ENCODE measurements at regions not wholly inside any gene's neighbourhood (a gene's known extent, or its start where the extent isn't known, plus 50 kb on each side); places are given as distances from the start of the nearest gene placed in this dataset.
"Not testable (repeated sequence)": the region's sequence is repeated elsewhere in the genome, so short reads cannot be mapped to it uniquely, and the experiment has no call there.

- DNase-seq: no peak
Observed at GRCh38 chr13:87122551-87122950, 548.6 kb upstream of the SLITRK5 start.

GRCh38 chr13:87123987-87124784 lies 547.0 kb upstream of the SLITRK5 start:
- DNase-seq: no peak

- no peak for DNase-seq
Observed at GRCh38 chr13:87124785-87125074, 546.4 kb upstream of the SLITRK5 start.

- no peak for DNase-seq
Observed at GRCh38 chr13:87128036-87128435, 543.1 kb upstream of the SLITRK5 start.

GRCh38 chr13:87128491-87128890 lies 542.7 kb upstream of the SLITRK5 start:
- DNase-seq: no peak

- DNase-seq: no peak
Observed at GRCh38 chr13:87129602-87130300, 541.4 kb upstream of the SLITRK5 start.

- DNase-seq: no peak
Observed at GRCh38 chr13:87130423-87130822, 540.7 kb upstream of the SLITRK5 start.

- no peak for DNase-seq
Observed at GRCh38 chr13:87131611-87132010, 539.6 kb upstream of the SLITRK5 start.

GRCh38 chr13:87138866-87139265 lies 532.3 kb upstream of the SLITRK5 start:
- DNase-seq: no peak

GRCh38 chr13:87147076-87147475 lies 524.1 kb upstream of the SLITRK5 start:
- DNase-seq: no peak

GRCh38 chr13:87153371-87153770 lies 517.8 kb upstream of the SLITRK5 start:
- no peak for DNase-seq

GRCh38 chr13:87166348-87166747 lies 504.8 kb upstream of the SLITRK5 start:
- DNase-seq: no peak

GRCh38 chr13:87168390-87168789 lies 502.8 kb upstream of the SLITRK5 start:
- no peak for DNase-seq

GRCh38 chr13:87169337-87169736 lies 501.8 kb upstream of the SLITRK5 start:
- no peak for DNase-seq

GRCh38 chr13:87172166-87172835 lies 498.9 kb upstream of the SLITRK5 start:
- no peak for DNase-seq

GRCh38 chr13:87185138-87185537 lies 486.0 kb upstream of the SLITRK5 start:
- not testable (repeated sequence) for DNase-seq

- not testable (repeated sequence) for DNase-seq
Observed at GRCh38 chr13:87186647-87187046, 484.5 kb upstream of the SLITRK5 start.

- not testable (repeated sequence) for DNase-seq
Observed at GRCh38 chr13:87191485-87191884, 479.7 kb upstream of the SLITRK5 start.

GRCh38 chr13:87198371-87198770 lies 472.8 kb upstream of the SLITRK5 start:
- no peak for DNase-seq

GRCh38 chr13:87206708-87207107 lies 464.5 kb upstream of the SLITRK5 start:
- DNase-seq: no peak

- DNase-seq: no peak
Observed at GRCh38 chr13:87207280-87208003, 463.7 kb upstream of the SLITRK5 start.

GRCh38 chr13:87208636-87209035 lies 462.5 kb upstream of the SLITRK5 start:
- DNase-seq: no peak

- no peak for DNase-seq
Observed at GRCh38 chr13:87234981-87235380, 436.2 kb upstream of the SLITRK5 start.

All from CD4-positive, alpha-beta T cell treated with Interleukin-17A for 1 hour (primary cell).